NCI-H128 (cell line): ENCODE measurements at regions not wholly inside any gene's neighbourhood (a gene's known extent, or its start where the extent isn't known, plus 50 kb on each side); places are given as distances from the start of the nearest gene placed in this dataset.

Experiments used
- DNase-seq: peaks from one replicate; lab custom pipeline; 2025; ENCODE audit not compliant: unreplicated experiment; lab: John Stamatoyannopoulos, UW

- DNase-seq: no peak
Observed at GRCh38 chr2:38427936-38428335, 50.9 kb upstream of the ATL2 start.

- no peak for DNase-seq
Observed at GRCh38 chr2:38427054-38427453, 50.0 kb upstream of the ATL2 start.
